ENCODE measurements at regions not wholly inside any gene's neighbourhood (a gene's known extent, or its start where the extent isn't known, plus 50 kb on each side); places are given as distances from the start of the nearest gene placed in this dataset.

GRCh38 chr12:102302553-102302952, 104.9 kb upstream of the PMCH start (continued):
- TF ChIP-seq NFE2 (IDR thresholded peaks at IDR 0.05; ENCODE audit: low read depth) (peak; percentile 45), MAFG (tag; conservative IDR thresholded peaks at IDR 0.05) (peak; percentile 82), SMARCA4 (IDR thresholded peaks at IDR 0.05) (peak; percentile 80), FOSL1 (tag; conservative IDR thresholded peaks at IDR 0.05) (peak; percentile 95), SIN3B (IDR thresholded peaks at IDR 0.05; ENCODE audit: low read depth) (no peak), ZFP30 (CRISPR knock-in tag; IDR thresholded peaks at IDR 0.05; ENCODE audit: borderline replicate concordance) (no peak), C11orf30 (IDR thresholded peaks at IDR 0.05; ENCODE audit: low read depth) (peak; percentile 79), POLR2G (IDR thresholded peaks at IDR 0.05; ENCODE audit: low read depth, low read length) (no peak)

GRCh38 chr12:102301547-102301946, 103.9 kb upstream of the PMCH start:
- Histone ChIP-seq H3K9me1 (ENCODE audit: control insufficient read depth, insufficient read depth, low read length) (no peaks in the 10 kb centered on the region), H3K9ac (ENCODE audit: insufficient read depth in 1 of 2, low read depth in 2 of 2, low read length in 2 of 2) (no peak overlapping the region), H3K27ac (ENCODE audit: extremely low read depth, low read depth, low read length) (no peak overlapping the region), H3K36me3 (ENCODE audit: control insufficient read depth, insufficient read depth, low read length) (no peaks in the 10 kb centered on the region), H3K79me2 (ENCODE audit: control insufficient read depth, insufficient read depth, low read length) (no peaks in the 10 kb centered on the region), H3K4me2 (ENCODE audit: insufficient read depth, low read length) (no peak overlapping the region), H3K4me1 (replicated peaks in 1 of 2; ENCODE audit: control insufficient read depth in 2 of 2, insufficient read depth in 2 of 2, low read length in 2 of 2) (no peaks in the 10 kb centered on the region), H3K4me3 (no peak overlapping the region), H3K9me3 (replicated peaks; ENCODE audit: control insufficient read depth, insufficient read depth, low read depth, low read length) (no peaks in the 10 kb centered on the region; the same call in none of the 2 replicates), H2AFZ (ENCODE audit: low read depth, low read length) (no peak overlapping the region), H3K27me3 (ENCODE audit: control insufficient read depth in 2 of 2, insufficient read depth in 2 of 2, low read length in 2 of 2) (no peaks in the 10 kb centered on the region), H4K20me1 (replicated peaks; ENCODE audit: control insufficient read depth, insufficient read depth, low read length) (no peaks in the 10 kb centered on the region)
- BruUV-seq (replicated peaks): no TSS peak
- CTCF ChIA-PET (ENCODE audit: low intra/inter-chr PET ratio): no interaction called here
- no peak for DNase-seq (ENCODE audit: extremely low read depth in 1 of 4, low spot score in 3 of 4)
- POLR2A ChIA-PET: no interaction called here
- intact Hi-C loops (cut with micrococcal nuclease) (loop anchor here (2.0 kb wide), 1 partner anchor 183 kb away; no protein-coding TSS in a partner anchor), in situ Hi-C loops (cut with MboI) (no loop called here)
- TF ChIP-seq TSC22D4 (tag; IDR thresholded peaks at IDR 0.05): no peak
- TF ChIP-seq NCOA6 (IDR thresholded peaks at IDR 0.05): no peak
- TF ChIP-seq ZNF507 (tag; conservative IDR thresholded peaks at IDR 0.05): peak; percentile 96
- TF ChIP-seq ZNF830 (CRISPR knock-in tag; IDR thresholded peaks at IDR 0.05): no peak
- TF ChIP-seq ZNF134 (CRISPR knock-in tag; conservative IDR thresholded peaks at IDR 0.05): no peak
- no peak for TF ChIP-seq CHD2 (IDR thresholded peaks at IDR 0.05; ENCODE audit: low read depth, low read length)
- TF ChIP-seq CREM (IDR thresholded peaks at IDR 0.05; ENCODE audit: low read depth): no peak
- no peak for TF ChIP-seq SMC3 (conservative IDR thresholded peaks at IDR 0.05; ENCODE audit: insufficient read depth, low read depth, low read length)
- no peak for TF ChIP-seq ZNF76 (CRISPR knock-in tag; IDR thresholded peaks at IDR 0.05; ENCODE audit: borderline replicate concordance)
- TF ChIP-seq CBFA2T3 (IDR thresholded peaks at IDR 0.05): no peak
- no peak for TF ChIP-seq NFYB (IDR thresholded peaks at IDR 0.05; ENCODE audit: extremely low read depth, insufficient read length)
- TF ChIP-seq ZBTB33 (CRISPR knock-in tag; IDR thresholded peaks at IDR 0.05): no peak
- TF ChIP-seq SMARCE1 (IDR thresholded peaks at IDR 0.05): no peak
- peak; percentile 58; the same call in 1 of the 2 replicates for TF ChIP-seq ZNF354B (CRISPR knock-in tag; IDR thresholded peaks at IDR 0.05)
- ATAC-seq: no peak
- no peak for FAIRE-seq
